ENCODE measurements at regions not wholly inside any gene's neighbourhood (a gene's known extent, or its start where the extent isn't known, plus 50 kb on each side); places are given as distances from the start of the nearest gene placed in this dataset.
"Not testable (repeated sequence)": the region's sequence is repeated elsewhere in the genome, so short reads cannot be mapped to it uniquely, and the experiment has no call there.

DNA sequence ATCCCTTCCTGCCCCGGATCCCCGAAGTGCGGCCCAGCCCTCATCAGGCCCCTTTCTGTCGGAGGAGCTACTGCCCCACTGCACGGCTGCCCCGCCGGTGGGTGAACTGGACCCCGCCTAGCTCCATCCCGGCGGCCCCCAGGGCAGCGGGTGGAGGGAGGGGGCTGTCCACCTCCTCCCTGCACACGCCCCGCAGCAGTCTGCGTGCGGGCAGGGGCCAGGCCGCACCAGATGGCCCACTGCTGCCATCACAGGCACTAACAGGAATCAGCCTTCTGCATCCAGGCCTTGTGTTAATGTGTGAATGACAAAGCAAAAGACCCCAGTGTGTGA, 54.9 kb upstream of the UNC93A start:
- Histone ChIP-seq H3K4me3 (ENCODE audit: low read depth, low read length) (no peak overlapping the region), H3K27me3 (ENCODE audit: insufficient read depth, low read depth, severe bottlenecking) (no peaks in the 10 kb centered on the region), H3K27ac (peak overlapping the region; percentile 69), H3K36me3 (no peaks in the 10 kb centered on the region), H3K9me3 (ENCODE audit: severe bottlenecking) (no peaks in the 10 kb centered on the region)
- DNase-seq, result peak; percentile 58
- peak; percentile 35; the same call in 1 of the 2 replicates for TF ChIP-seq CTCF (IDR thresholded peaks at IDR 0.05; ENCODE audit: low read depth, low read length)

GRCh38 chr6:167237438-167238145, 53.5 kb upstream of the UNC93A start:
- no peaks in the 10 kb centered on the region for H3K9me3 ChIP-seq (ENCODE audit: severe bottlenecking)
- no peak for TF ChIP-seq CTCF (IDR thresholded peaks at IDR 0.05; ENCODE audit: low read depth, low read length)
- peak overlapping the region; percentile 40 for H3K27ac ChIP-seq
- H3K36me3 ChIP-seq, result no peaks in the 10 kb centered on the region
- H3K4me3 ChIP-seq (ENCODE audit: low read depth, low read length), result no peak overlapping the region
- no peaks in the 10 kb centered on the region for H3K27me3 ChIP-seq (ENCODE audit: insufficient read depth, low read depth, severe bottlenecking)
- DNase-seq, result no peak

GRCh38 chr6:167238146-167238693, 52.9 kb upstream of the UNC93A start:
- Histone ChIP-seq H3K27ac (peak overlapping the region; percentile 40), H3K27me3 (ENCODE audit: insufficient read depth, low read depth, severe bottlenecking) (no peaks in the 10 kb centered on the region), H3K4me3 (ENCODE audit: low read depth, low read length) (no peak overlapping the region), H3K9me3 (ENCODE audit: severe bottlenecking) (no peaks in the 10 kb centered on the region), H3K36me3 (no peaks in the 10 kb centered on the region)
- TF ChIP-seq CTCF (IDR thresholded peaks at IDR 0.05; ENCODE audit: low read depth, low read length), result no peak
- no peak for DNase-seq

GRCh38 chr6:167238694-167239467, 52.2 kb upstream of the UNC93A start:
- Histone ChIP-seq H3K36me3 (no peaks in the 10 kb centered on the region), H3K4me3 (ENCODE audit: low read depth, low read length) (no peak overlapping the region), H3K27ac (peak overlapping the region; percentile 40), H3K27me3 (ENCODE audit: insufficient read depth, low read depth, severe bottlenecking) (no peaks in the 10 kb centered on the region), H3K9me3 (ENCODE audit: severe bottlenecking) (no peaks in the 10 kb centered on the region)
- no peak for TF ChIP-seq CTCF (IDR thresholded peaks at IDR 0.05; ENCODE audit: low read depth, low read length)
- no peak for DNase-seq

- not testable (repeated sequence) for DNase-seq; H3K27me3 ChIP-seq (ENCODE audit: insufficient read depth, low read depth, severe bottlenecking); H3K9me3 ChIP-seq (ENCODE audit: severe bottlenecking); H3K4me3 ChIP-seq (ENCODE audit: low read depth, low read length); H3K27ac ChIP-seq; H3K36me3 ChIP-seq
Measured at GRCh38 chr6:167239470-167239869, 51.6 kb upstream of the UNC93A start.

GRCh38 chr6:167240034-167240541, 51.0 kb upstream of the UNC93A start:
- peak overlapping the region; percentile 58 for H3K27ac ChIP-seq
- no peak overlapping the region for H3K4me3 ChIP-seq (ENCODE audit: low read depth, low read length)
- H3K9me3 ChIP-seq (ENCODE audit: severe bottlenecking), result no peaks in the 10 kb centered on the region
- TF ChIP-seq CTCF (IDR thresholded peaks at IDR 0.05; ENCODE audit: low read depth, low read length), result no peak
- no peaks in the 10 kb centered on the region for H3K36me3 ChIP-seq
- no peaks in the 10 kb centered on the region for H3K27me3 ChIP-seq (ENCODE audit: insufficient read depth, low read depth, severe bottlenecking)
- no peak for DNase-seq
